Nephron progenitor cell (in vitro differentiated cells): ENCODE measurements at regions not wholly inside any gene's neighbourhood (a gene's known extent, or its start where the extent isn't known, plus 50 kb on each side); places are given as distances from the start of the nearest gene placed in this dataset.
A peak's percentile ranks its signal among the peaks of the same experiment; 100 is the strongest.

Experiments
- DNase-seq: peaks from one replicate; pipeline ENCODE4 v3.0.0; 2021
- H3K27ac Mint-ChIP-seq: 2 replicates; pipeline ENCODE4 v1.8.0; 2021; ENCODE audit warnings: mild to moderate bottlenecking, moderate library complexity, mixed read lengths
- H3K27me3 Mint-ChIP-seq: 2 replicates; pipeline ENCODE4 v1.8.0; 2021; ENCODE audit warnings: mild to moderate bottlenecking, low read depth, mixed read lengths; ENCODE audit not compliant: poor library complexity
- H3K36me3 Mint-ChIP-seq: 2 replicates; pipeline ENCODE4 v1.8.0; 2021; ENCODE audit warnings: low read depth, mixed read lengths
- H3K4me1 Mint-ChIP-seq: 2 replicates; pipeline ENCODE4 v1.8.0; 2021; ENCODE audit warnings: mixed read lengths
- H3K4me3 Mint-ChIP-seq: 2 replicates; pipeline ENCODE4 v1.8.0; 2021; ENCODE audit warnings: mild to moderate bottlenecking, moderate library complexity, mixed read lengths
- H3K9me3 Mint-ChIP-seq: 2 replicates; pipeline ENCODE4 v1.8.0; 2021; ENCODE audit warnings: mild to moderate bottlenecking, moderate library complexity, mixed read lengths
- TF ChIP-seq, protein P1 (sequence below): fragments of 200-600 bp; sonication (generic); IDR thresholded peaks from 2 replicates; pipeline ENCODE4 v1.5.0; 2021; ENCODE audit warnings: antibody characterized with exemption

DNA sequence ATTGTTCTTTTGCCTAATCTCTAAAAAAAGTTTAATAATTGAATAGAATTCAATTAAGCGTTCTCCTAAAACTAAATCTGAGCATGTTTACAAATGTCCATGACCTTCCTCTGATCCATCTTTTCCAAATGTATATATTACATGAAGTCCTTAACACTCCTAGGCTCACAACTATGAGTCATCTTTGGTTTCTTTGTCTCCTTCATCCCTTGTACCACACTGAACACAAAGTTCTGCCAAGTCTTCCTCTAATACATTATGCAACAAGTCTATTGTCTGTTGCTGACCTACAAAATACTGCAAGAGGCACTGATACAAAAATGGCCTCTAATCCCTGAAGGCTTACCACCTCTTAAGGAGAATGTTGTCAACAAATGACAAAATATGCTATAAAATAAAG lies 550.2 kb downstream of the PYDC2 start:
- no peak for DNase-seq
- H3K27me3 Mint-ChIP-seq: no peaks in the 10 kb centered on the region
- H3K36me3 Mint-ChIP-seq: no peaks in the 10 kb centered on the region
- H3K4me3 Mint-ChIP-seq: no peak overlapping the region
- TF ChIP-seq, protein P1, sequence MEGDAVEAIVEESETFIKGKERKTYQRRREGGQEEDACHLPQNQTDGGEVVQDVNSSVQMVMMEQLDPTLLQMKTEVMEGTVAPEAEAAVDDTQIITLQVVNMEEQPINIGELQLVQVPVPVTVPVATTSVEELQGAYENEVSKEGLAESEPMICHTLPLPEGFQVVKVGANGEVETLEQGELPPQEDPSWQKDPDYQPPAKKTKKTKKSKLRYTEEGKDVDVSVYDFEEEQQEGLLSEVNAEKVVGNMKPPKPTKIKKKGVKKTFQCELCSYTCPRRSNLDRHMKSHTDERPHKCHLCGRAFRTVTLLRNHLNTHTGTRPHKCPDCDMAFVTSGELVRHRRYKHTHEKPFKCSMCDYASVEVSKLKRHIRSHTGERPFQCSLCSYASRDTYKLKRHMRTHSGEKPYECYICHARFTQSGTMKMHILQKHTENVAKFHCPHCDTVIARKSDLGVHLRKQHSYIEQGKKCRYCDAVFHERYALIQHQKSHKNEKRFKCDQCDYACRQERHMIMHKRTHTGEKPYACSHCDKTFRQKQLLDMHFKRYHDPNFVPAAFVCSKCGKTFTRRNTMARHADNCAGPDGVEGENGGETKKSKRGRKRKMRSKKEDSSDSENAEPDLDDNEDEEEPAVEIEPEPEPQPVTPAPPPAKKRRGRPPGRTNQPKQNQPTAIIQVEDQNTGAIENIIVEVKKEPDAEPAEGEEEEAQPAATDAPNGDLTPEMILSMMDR: no peak
- peaks cover 8% of the 10 kb centered on the region for H3K9me3 Mint-ChIP-seq
- H3K4me1 Mint-ChIP-seq: no peaks in the 10 kb centered on the region
- H3K27ac Mint-ChIP-seq: no peak overlapping the region

DNA sequence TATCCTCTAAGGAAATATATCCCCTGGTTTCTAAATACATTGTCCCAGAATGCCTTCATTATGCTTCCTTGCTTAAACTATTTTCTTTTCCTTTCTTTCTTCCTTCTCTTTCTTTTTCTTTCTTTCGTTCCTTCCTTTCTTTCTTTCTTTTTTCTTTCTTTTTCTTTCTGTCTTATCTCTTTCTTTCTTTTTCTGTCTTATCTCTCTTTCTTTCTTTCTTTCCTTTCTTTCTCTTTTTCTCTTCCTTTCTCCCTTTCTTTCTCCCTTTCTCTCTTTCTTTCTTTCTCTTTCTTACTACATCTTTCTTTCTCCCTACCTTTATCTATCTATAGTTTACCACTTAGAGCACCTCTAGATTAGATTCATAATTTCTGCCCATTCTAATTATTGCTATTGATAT lies 552.1 kb downstream of the PYDC2 start:
- no peaks in the 10 kb centered on the region for H3K36me3 Mint-ChIP-seq
- no peaks in the 10 kb centered on the region for H3K4me1 Mint-ChIP-seq
- TF ChIP-seq, protein P1: no peak
- no peaks in the 10 kb centered on the region for H3K27me3 Mint-ChIP-seq
- H3K27ac Mint-ChIP-seq: no peak overlapping the region
- no peak overlapping the region for H3K4me3 Mint-ChIP-seq
- no peak for DNase-seq
- H3K9me3 Mint-ChIP-seq: peaks cover 9% of the 10 kb centered on the region

DNA sequence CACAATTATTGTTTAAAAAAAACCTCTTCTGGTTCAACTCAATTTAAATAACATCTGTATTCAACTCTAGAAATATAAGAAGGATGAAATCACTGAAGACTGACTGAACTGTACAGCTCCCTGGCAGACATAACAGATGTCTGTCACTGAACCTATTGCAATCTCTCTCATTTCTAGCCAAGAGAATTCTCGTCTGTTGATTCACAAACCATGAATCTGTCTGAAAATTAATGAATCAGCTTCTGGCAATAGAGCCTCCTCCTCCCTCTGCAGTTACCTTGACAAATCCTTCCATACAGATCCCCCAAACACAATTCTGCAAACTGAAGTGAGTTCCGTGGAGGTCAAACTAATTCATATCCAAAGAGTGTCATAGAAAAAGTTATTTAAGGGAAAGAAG lies 561.4 kb downstream of the PYDC2 start:
- Mint-ChIP-seq H3K27me3 (no peaks in the 10 kb centered on the region), H3K36me3 (no peaks in the 10 kb centered on the region), H3K4me3 (no peak overlapping the region), H3K4me1 (no peaks in the 10 kb centered on the region), H3K9me3 (peaks cover 15% of the 10 kb centered on the region), H3K27ac (peak overlapping the region; percentile 1)
- DNase-seq: no peak
- TF ChIP-seq, protein P1: no peak

DNA sequence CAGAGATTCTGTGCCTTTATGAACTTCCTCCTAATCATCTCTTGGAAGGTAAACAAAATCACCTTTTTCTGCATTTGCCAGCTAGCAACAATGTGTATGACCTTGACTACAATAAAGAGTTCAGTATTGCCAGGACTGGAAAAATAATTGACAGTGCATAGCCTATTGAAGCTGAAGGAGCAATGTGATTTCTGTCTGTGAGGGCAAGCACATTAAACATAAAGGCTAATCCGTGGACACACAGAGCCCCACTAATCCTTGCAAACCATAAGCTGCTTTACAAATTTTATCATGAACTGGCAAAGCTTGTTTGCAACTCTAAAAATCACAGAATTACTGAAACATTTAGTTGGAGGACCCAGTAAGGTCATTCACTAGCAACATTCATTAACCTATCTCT lies 563.8 kb downstream of the PYDC2 start:
- no peak for DNase-seq
- no peaks in the 10 kb centered on the region for H3K27me3 Mint-ChIP-seq
- H3K9me3 Mint-ChIP-seq: peaks cover under 1% of the 10 kb centered on the region
- H3K4me1 Mint-ChIP-seq: no peaks in the 10 kb centered on the region
- no peaks in the 10 kb centered on the region for H3K36me3 Mint-ChIP-seq
- H3K4me3 Mint-ChIP-seq: no peak overlapping the region
- H3K27ac Mint-ChIP-seq: no peak overlapping the region
- TF ChIP-seq, protein P1: no peak

DNA sequence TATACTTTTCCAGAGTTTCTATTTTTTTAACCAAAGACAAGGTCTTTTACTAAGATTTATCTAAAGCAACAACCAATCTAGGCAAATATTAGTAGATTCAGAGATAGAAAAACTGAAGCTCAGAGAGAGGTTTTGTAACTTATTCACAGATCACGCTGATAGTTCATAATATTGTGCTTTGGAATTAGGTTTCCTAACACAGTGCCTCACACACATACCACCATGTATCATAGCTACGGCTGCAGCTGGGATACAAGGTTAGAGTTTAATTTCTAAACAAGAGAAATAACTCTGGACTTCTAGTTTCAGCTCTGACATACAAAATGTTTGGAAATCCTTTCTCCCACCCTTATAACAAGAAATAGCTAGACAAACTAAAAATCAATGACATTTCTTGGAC lies 565.7 kb downstream of the PYDC2 start:
- TF ChIP-seq, protein P1: no peak
- Mint-ChIP-seq H3K36me3 (no peaks in the 10 kb centered on the region), H3K27me3 (no peaks in the 10 kb centered on the region), H3K27ac (no peak overlapping the region), H3K4me1 (no peaks in the 10 kb centered on the region), H3K4me3 (no peak overlapping the region), H3K9me3 (no peaks in the 10 kb centered on the region)
- no peak for DNase-seq

DNA sequence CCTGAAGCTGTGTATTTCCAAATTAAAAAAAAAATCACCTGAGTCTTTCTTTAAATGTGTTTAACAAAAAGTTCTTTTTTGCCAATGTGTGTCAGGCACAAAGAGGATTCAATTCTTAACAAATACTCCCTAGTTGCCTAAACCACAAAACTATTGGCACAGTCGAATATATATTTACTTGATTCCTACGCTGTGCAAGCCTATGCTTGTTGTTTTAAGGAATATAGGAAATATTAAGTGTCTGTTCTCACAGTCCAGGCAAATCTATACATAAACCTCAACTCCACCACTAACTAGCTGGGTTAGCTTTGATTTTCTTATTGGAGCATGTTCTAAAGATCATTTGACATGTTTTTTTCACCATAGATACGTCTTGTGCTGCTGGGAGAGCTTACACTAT lies 571.0 kb downstream of the PYDC2 start:
- Mint-ChIP-seq H3K27ac (no peak overlapping the region), H3K9me3 (no peaks in the 10 kb centered on the region), H3K4me1 (no peaks in the 10 kb centered on the region), H3K27me3 (no peaks in the 10 kb centered on the region), H3K36me3 (no peaks in the 10 kb centered on the region), H3K4me3 (no peak overlapping the region)
- DNase-seq: no peak
- TF ChIP-seq, protein P1: no peak
